Fibroblast of pulmonary artery (primary cell): ENCODE measurements at regions not wholly inside any gene's neighbourhood (a gene's known extent, or its start where the extent isn't known, plus 50 kb on each side); places are given as distances from the start of the nearest gene placed in this dataset.

Source experiments
- DNase-seq: peaks from one replicate; pipeline ENCODE4 v3.0.0-alpha.2; 2010; ENCODE audit warnings: low read depth
- H3K4me3 ChIP-seq: replicated peaks from 2 replicates; pipeline ENCODE4 v1.5.1; 2011; ENCODE audit warnings: low read depth, mild to moderate bottlenecking, control low read depth, low read length, moderate library complexity
- CTCF ChIP-seq: IDR thresholded peaks from 2 replicates; pipeline ENCODE4 v1.5.1; 2011; ENCODE audit warnings: mild to moderate bottlenecking, control low read depth, low read length, inconsistent platforms; ENCODE audit errors: missing control alignments

- no peak for TF ChIP-seq CTCF
- H3K4me3 ChIP-seq = no peak overlapping the region
- no peak for DNase-seq
Measured at GRCh38 chr15:92523176-92523575, 129.5 kb downstream of the ST8SIA2 start.

GRCh38 chr15:92521624-92522008, 127.9 kb downstream of the ST8SIA2 start:
- DNase-seq = peak; percentile 88
- peak; percentile 90 for TF ChIP-seq CTCF
- H3K4me3 ChIP-seq = no peak overlapping the region

- no peak for TF ChIP-seq CTCF
- H3K4me3 ChIP-seq = no peak overlapping the region
- DNase-seq = no peak
Measured at GRCh38 chr15:92520914-92521623, 127.4 kb downstream of the ST8SIA2 start.

GRCh38 chr15:92519709-92520108, 126.0 kb downstream of the ST8SIA2 start:
- no peak for DNase-seq

More at GRCh38 chr15:92519709-92520108, 126.0 kb downstream of the ST8SIA2 start:
- H3K4me3 ChIP-seq = no peak overlapping the region
- no peak for TF ChIP-seq CTCF
